ENCODE measurements at regions not wholly inside any gene's neighbourhood (a gene's known extent, or its start where the extent isn't known, plus 50 kb on each side); places are given as distances from the start of the nearest gene placed in this dataset.

DNA sequence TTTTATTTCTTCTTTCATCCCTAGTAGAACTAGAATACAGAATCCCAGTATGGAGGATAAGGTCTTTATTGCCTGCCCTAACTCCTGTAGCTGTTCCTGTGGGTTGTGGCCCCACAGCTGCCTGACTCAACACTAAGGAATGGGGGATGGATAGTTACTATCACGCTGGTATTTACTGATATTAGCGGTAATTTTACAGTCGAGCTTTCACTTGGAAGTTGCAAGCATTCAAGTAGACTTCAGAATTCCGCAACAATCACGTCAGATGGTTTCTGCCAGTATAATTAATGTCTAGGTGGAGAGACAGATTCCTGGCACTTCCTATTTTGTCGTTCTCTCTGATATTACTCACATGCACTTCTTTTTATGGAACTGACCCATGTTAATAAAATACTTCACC lies 489.8 kb downstream of the PABPC4L start (continued):
- TF ChIP-seq PRDM15 (CRISPR knock-in tag; IDR thresholded peaks at IDR 0.05), result no peak
- TF ChIP-seq TP53 (CRISPR knock-in tag; IDR thresholded peaks at IDR 0.05), result no peak
- no peak for TF ChIP-seq NR1H2 (CRISPR knock-in tag; IDR thresholded peaks at IDR 0.05)
- TF ChIP-seq ZNF219 (CRISPR knock-in tag; IDR thresholded peaks at IDR 0.05; ENCODE audit: borderline replicate concordance), result no peak
- TF ChIP-seq E2F4 (CRISPR knock-in tag; IDR thresholded peaks at IDR 0.05; ENCODE audit: borderline replicate concordance, low read depth), result no peak
- TF ChIP-seq TEAD4 (CRISPR knock-in tag; IDR thresholded peaks at IDR 0.05), result no peak

DNA sequence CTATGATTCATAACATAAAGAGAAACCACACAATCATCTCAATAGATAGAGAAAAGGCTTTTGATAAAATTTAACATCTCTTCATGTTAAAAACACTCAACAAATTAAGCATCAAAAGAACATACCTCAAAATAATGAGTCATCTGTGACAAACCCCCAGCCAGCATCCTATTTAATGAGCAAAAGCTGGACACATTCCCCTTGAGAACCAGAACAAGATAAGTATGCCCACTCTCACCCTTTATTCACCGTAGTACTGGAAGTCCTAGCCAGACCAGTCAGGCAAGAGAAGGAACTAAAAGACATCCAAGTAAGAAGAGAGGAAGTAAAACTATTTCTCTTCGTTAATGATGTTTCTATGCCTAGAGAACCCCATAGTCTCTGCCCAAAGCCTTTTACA lies 507.2 kb downstream of the PABPC4L start:
- no peak overlapping the region for H3K27ac Mint-ChIP-seq
- H3K4me1 Mint-ChIP-seq, result no peaks in the 10 kb centered on the region
- H3K4me3 Mint-ChIP-seq, result no peak overlapping the region
- ATAC-seq (no peak), DNase-seq (ENCODE audit: low spot score) (no peak)
- ChIA-PET POLR2A (no interaction called here), CTCF (no interaction called here)
- peaks cover 5% of the 10 kb centered on the region for H3K36me3 Mint-ChIP-seq
- H3K9me3 Mint-ChIP-seq, result peaks cover 19% of the 10 kb centered on the region
- peaks cover 2% of the 10 kb centered on the region; the same call in 1 of the 2 replicates for H3K27me3 Mint-ChIP-seq (ENCODE audit: low read depth)
- TF ChIP-seq USF1 (CRISPR knock-in tag; IDR thresholded peaks at IDR 0.05) (no peak), PREB (CRISPR knock-in tag; IDR thresholded peaks at IDR 0.05; ENCODE audit: borderline replicate concordance) (no peak), ZNF219 (CRISPR knock-in tag; IDR thresholded peaks at IDR 0.05; ENCODE audit: borderline replicate concordance) (no peak), JUN (CRISPR knock-in tag; IDR thresholded peaks at IDR 0.05) (no peak), TEAD1 (CRISPR knock-in tag; IDR thresholded peaks at IDR 0.05) (no peak), ATF6 (CRISPR knock-in tag; IDR thresholded peaks at IDR 0.05) (no peak), MAX (CRISPR knock-in tag; IDR thresholded peaks at IDR 0.05) (no peak), RORB (CRISPR knock-in tag; IDR thresholded peaks at IDR 0.05) (no peak), HMGA2 (CRISPR knock-in tag; IDR thresholded peaks at IDR 0.05) (no peak), GRHL2 (CRISPR knock-in tag; IDR thresholded peaks at IDR 0.05; ENCODE audit: insufficient replicate concordance, severe bottlenecking) (no peak), MYBL2 (CRISPR knock-in tag; IDR thresholded peaks at IDR 0.05) (no peak), OVOL2 (CRISPR knock-in tag; IDR thresholded peaks at IDR 0.05; ENCODE audit: borderline replicate concordance) (no peak), ZNF263 (CRISPR knock-in tag; IDR thresholded peaks at IDR 0.05; ENCODE audit: low read depth) (no peak), TP53 (CRISPR knock-in tag; IDR thresholded peaks at IDR 0.05) (no peak), CBFB (CRISPR knock-in tag; IDR thresholded peaks at IDR 0.05; ENCODE audit: low read depth) (no peak)
- TF ChIP-seq, protein P1, sequence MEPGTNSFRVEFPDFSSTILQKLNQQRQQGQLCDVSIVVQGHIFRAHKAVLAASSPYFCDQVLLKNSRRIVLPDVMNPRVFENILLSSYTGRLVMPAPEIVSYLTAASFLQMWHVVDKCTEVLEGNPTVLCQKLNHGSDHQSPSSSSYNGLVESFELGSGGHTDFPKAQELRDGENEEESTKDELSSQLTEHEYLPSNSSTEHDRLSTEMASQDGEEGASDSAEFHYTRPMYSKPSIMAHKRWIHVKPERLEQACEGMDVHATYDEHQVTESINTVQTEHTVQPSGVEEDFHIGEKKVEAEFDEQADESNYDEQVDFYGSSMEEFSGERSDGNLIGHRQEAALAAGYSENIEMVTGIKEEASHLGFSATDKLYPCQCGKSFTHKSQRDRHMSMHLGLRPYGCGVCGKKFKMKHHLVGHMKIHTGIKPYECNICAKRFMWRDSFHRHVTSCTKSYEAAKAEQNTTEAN (CRISPR knock-in tag; IDR thresholded peaks at IDR 0.05), result no peak
- TF ChIP-seq, protein P2, sequence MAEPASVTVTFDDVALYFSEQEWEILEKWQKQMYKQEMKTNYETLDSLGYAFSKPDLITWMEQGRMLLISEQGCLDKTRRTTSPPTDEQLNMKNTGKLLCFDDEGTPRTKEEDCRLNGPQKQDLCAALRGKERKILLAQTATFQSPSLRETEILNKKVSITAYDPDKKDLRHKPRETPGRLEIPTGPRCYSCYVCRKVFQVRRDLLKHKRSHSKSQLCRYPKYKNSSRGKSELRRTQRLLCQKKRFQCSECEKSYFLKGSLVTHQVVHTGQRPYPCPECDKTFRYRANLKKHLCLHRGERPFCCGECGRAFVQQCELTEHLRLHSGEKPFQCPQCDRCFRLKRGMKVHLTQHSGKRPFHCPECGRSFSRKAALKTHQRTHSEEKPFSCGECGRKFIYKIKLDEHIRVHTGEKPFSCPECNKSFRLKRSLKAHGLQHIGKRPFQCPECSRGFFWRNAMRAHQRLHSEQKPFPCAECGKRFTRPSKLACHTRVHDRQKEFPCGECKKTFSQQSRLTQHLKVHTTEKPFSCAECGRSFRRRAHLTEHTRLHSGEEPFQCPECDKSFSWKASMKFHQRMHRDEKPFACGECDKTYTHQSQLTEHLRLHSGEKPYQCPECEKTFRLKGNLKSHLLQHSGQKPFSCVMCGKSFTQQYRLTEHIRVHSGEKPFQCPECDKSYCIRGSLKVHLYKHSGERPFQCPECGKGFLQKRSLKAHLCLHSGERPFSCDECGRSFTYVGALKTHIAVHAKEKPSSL (CRISPR knock-in tag; conservative IDR thresholded peaks at IDR 0.05), result no peak
- TF ChIP-seq, protein P3, sequence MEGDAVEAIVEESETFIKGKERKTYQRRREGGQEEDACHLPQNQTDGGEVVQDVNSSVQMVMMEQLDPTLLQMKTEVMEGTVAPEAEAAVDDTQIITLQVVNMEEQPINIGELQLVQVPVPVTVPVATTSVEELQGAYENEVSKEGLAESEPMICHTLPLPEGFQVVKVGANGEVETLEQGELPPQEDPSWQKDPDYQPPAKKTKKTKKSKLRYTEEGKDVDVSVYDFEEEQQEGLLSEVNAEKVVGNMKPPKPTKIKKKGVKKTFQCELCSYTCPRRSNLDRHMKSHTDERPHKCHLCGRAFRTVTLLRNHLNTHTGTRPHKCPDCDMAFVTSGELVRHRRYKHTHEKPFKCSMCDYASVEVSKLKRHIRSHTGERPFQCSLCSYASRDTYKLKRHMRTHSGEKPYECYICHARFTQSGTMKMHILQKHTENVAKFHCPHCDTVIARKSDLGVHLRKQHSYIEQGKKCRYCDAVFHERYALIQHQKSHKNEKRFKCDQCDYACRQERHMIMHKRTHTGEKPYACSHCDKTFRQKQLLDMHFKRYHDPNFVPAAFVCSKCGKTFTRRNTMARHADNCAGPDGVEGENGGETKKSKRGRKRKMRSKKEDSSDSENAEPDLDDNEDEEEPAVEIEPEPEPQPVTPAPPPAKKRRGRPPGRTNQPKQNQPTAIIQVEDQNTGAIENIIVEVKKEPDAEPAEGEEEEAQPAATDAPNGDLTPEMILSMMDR (IDR thresholded peaks at IDR 0.05), result no peak

Data from WTC11 (cell line).